Stimulated activated naive CD4-positive, alpha-beta T cell (primary cell): ENCODE measurements at regions not wholly inside any gene's neighbourhood (a gene's known extent, or its start where the extent isn't known, plus 50 kb on each side); places are given as distances from the start of the nearest gene placed in this dataset.

Source experiments
- DNase-seq, 6 experiments: peaks; one replicate each; lab custom pipeline; 2025; lab: John Stamatoyannopoulos, UW

DNA sequence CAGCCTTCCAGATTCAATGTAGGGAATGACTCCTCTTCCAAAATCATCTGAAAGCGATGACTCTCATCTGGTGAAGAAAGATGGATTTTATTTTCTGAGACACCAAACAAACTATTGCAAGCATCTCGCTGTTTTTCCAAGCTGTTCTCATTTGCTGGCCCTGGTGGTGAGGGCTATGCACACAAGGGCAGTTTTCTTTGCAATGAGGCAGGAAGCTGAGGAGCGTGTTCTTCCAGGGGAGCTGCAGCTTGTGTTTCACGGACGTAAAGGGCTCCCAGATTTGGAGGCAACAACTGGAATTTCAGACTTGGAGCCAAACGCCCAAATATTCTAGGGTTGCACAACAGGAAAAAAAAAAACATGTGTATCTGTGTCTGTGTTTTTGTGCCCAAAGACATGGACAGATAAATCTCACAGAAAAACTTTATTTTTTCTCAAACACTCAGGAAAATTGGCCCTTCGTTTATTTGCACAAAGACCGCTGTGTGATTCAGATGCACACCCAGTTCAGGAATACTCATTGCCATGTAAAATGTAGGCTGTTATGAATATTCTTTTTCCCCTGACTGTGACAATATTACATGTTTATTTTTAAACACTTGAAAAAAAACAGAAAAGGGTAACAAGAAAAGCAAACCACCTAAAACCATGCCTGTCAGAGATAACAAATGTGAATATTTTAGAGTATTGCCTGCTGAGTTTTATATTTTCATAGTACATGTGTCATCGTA is 151.3 kb downstream of the GAS1 start:
- no peak for DNase-seq

DNA sequence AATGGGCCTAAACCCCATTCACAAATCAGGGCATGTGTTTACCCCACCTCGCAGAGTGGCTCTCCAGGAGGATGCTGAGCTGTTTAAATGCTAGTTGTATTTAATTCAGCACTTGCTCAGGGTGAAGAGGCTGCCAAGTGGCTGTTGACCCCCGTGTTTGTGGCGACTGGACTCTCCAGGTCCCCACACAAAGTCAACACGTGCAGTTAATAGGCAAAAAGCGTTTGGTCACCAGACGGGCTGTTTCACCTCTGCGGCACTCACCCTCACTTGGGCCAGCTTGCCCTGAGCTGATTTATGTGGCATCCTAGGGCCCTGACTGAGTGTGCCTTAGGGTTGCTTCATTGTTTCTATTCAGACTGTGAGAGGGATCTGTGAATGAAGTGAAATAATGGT is 152.3 kb downstream of the GAS1 start:
- DNase-seq = no peak

DNA sequence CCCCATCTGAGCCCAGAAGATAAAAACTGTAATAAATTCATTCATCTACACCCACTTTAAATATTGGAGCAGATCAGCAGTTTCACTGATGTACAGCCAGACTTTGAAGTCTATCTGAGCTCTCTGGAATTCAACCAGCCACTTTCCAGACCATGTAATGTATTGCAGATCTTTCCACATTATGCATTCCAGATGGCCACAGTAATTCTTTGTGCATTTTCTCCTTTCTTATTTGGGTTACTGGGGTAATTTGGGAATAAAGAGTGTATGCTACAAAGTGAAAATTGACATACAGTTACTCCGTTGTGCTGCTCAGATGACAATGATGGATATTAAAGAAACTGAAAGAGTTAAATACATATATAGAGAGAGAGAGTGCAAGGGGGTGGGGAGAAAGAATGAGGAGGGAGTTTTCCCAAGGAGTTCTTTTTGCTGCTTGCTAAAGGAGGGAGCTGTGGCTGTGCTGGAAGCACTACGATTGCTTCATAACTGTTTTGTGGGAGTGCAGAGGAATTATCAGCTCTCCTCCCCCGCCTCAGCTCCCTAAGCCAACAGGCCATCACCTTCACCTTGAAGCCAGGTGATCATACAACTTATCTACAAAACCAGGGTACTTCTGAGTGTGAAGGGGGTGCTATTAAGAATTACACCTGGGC is 152.8 kb downstream of the GAS1 start:
- no peak for DNase-seq

DNA sequence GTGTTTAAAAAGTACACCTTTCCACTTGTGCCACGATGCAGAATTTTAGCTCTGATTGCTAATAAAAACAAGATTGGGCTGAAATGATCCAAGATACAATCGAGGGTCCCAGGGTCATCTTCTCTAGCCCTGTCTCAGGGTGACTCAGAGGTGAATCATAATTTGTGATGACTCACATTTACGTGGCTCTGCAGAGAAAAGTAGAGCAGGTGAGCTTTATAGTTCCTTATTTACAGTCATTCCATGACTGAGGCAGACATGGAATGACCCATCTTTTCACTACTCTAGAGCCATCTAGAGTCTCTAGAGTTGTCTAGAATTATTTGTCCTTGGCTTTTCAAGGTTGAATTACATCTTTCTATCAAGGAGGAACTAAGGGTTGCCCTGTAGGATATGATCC is 155.2 kb downstream of the GAS1 start:
- no peak for DNase-seq

DNA sequence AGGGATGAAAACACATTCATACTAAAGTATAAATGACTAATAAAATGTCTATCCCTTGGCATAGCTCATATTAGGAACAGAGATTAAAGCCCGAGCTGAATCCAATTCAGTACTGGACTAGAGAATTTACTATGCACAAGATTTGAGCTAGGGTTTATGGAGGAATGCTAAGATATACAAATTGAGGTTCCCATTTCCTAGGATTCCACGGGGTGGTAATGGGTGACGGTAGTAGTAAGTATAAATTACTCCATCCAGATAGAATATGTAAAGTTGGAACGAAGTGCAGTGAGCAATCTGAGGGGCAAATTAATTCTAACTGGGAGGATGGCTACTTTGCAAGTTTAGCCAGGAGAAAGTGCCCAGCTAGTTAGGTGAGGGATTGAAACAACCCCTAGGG is 156.5 kb downstream of the GAS1 start:
- DNase-seq = no peak

DNA sequence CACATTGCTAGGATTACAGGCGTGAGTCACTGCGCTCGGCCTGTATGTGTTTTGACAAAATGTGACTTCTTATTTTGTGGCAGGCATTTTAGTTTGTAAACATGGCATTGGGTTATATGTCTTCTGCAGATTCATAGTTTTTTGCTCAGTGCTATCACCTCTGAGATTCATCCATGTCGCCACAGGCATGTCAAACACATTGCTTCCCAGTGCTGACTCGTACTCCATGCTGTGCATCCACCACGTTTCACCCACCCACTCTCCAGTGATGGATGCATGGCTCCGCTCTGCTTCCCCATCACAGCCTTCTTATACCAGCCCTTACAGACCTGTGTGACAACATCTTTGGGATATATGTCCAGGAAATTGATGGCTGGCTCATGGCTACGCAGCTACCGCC is 158.8 kb downstream of the GAS1 start:
- no peak for DNase-seq

DNA sequence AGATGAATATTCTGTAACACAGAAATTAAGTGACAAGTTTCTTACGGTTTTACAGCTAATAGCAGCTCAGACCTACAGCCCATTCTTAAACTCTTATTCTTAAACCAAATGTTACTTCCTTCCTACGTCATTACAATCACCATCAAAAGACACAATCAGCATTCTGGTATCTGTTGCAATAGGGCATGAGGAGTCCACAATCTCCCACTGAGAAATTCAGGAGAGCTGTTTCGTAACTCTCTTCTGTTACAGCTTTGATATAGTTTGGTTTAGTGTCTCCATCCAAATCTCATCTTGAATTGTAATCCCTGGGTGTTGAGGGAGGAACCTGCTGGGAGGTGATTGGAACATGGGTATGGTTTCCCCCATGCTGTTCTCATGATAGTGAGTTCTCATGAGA is 163.4 kb downstream of the GAS1 start:
- no peak for DNase-seq

DNA sequence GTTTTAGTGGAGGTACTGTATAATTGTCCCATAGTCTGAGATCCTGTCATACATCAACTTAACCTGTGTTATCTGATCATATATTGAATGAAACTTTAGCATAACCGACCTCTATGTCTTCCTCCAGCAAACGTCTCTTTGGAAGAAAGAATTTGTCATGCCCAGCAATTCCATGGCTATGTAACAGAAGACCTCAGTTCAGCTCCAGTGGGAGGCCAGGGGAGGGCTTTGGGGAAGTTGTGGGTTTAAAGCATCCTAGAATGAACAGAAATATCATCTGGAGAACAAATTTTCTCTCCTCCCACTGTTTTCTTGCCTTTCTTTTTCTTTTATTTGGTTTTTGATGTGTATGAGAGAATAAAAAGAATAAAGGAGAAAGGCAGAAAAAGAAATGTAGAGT is 164.5 kb downstream of the GAS1 start:
- DNase-seq = no peak

DNA sequence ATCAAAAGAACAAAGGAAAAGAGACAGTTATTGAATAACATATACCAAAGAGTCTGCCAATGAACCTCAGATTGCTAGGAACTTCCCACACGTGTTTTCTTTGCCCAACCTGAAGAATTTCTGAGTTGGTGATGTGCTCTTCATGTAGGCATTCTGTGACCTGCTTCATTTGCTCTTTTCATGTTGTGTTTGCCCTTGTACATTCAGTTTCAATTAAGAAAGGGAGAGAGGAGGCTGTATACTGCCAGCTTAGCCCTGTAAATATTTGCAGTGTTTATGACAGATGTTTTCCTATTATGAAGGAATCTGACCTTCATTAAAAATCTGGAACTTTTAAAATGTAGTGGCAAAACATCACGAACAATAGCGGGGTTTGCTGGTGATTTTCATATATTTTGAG is 168.5 kb downstream of the GAS1 start:
- DNase-seq = no peak

DNA sequence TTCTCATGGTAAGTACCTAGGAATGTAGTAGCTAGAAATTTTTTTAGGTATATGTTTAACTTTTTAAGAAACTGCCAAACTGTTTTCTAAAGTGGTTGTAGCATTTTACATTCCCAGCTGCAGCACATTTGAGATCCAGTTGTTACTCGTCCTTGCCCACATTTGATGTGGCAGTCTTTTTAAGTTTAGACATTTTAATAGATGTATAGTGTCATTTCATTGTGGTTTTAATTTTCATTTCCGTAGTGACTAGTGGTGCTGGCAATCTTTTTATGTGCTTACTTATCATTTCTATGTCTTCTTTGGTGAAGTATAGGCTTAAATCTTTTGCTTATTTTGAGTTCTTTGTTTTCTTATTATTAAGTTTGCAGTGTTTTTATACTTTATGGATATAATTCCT is 171.6 kb downstream of the GAS1 start:
- DNase-seq = no peak

DNA sequence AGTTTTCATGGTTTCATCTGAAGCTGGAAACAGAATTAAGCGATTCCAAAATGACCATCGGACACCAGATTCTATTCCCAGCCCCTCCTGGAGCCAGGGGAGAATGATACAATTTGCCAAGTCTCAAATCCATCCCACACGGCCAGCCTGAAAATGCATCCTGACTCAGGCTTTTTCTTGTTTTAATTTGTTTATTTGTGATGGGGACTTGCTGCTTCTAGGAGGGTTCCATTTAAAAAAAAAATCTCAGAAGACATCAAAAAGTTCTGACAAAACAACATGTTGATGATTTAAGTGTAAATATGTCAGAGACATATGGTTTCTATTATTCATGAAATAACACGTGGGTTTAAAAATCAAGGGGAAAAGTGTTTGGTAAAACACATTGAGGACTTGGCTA is 173.2 kb downstream of the GAS1 start:
- DNase-seq = no peak

DNA sequence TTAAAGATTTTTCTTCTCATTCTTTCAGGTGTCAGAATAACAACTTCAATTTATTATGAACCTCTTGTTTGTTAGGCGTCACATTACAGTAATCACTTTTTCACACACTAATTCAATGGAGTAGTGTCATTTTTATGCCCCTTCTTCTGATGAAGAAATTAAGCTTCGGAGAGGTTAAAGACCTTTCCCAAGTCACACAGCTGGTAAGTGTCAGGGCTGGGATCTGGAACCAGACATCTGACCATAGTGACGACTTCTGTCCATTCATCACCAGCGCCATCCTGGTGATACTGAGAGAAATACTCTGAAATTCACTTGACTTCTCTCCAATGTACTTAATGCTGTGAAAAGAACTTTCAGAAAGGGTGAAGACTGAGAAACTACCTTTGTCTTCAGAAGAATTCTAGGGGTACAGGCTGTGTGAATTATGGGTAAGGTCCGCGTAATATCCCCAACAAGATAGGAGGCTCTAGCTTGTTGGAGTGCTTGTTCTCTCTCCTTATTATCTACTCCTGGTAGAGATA is 173.8 kb downstream of the GAS1 start:
- no peak for DNase-seq

DNA sequence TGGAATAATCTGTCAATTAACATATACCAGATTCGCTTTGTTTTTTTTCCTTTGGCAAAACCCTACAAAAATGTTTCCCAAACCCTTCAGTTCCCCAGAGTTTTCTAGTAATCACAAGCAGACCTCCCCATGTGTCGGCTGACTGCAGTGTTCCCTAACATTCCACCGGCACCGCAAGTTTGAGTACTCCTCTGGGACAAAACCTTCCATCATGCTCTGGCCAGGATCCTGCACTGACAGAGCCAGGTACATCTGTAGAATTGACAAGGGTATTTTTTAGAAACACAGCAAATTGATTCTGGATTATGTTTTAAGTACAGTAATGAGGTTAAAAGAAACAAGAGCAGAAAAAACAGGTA is 174.7 kb downstream of the GAS1 start:
- DNase-seq = no peak

DNA sequence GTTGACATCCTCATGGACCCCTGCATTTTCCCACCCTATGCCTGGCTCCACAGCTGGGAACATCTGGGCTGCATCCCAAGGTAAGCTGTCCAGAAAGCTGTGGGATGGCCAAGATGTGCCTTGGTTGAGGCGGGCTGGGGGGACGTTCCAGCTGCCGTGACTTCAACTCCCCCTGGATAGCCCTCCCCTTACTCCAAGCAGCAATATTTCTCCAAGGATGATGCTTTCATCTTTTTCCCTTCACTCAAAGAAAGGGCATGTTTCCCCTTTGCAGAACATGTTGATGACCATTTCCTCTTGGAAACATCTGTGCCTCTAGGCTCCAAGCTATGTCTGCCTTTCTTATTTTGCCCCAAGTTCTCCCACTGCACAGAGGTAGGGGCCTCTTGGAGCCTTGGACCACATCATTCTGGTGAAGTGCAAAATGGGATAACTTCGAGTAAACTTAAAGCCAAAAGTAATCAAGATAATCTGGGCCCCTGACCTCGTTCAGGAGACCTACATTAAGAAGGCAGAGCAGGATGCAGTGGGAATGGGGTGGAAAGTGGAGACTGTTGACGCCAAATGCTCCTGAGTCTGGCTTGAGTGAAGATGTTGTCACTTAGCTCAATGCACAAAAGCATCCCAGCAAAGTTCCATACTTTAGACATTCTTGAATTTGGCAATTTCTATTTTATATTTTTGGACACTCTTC is 175.2 kb downstream of the GAS1 start:
- DNase-seq = no peak

DNA sequence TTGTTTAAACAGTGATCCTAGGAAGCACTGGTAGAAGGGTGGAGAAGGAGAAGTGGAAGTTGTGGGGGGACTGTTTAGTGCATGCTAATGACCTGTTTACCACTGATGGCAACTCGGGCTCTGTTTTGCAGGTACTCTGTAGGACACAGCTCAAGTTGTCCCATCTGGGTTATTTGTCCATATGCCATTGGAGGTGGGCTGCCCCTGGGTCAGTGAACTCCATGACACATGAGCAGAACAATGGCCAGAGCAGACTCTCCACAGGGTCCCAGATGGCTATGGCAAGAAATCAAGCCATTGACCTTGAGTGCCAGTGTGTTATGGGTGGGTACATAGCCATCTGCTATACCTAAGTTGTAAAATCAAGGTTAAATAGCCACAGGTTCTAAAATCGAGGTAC is 175.9 kb downstream of the GAS1 start:
- DNase-seq = no peak

DNA sequence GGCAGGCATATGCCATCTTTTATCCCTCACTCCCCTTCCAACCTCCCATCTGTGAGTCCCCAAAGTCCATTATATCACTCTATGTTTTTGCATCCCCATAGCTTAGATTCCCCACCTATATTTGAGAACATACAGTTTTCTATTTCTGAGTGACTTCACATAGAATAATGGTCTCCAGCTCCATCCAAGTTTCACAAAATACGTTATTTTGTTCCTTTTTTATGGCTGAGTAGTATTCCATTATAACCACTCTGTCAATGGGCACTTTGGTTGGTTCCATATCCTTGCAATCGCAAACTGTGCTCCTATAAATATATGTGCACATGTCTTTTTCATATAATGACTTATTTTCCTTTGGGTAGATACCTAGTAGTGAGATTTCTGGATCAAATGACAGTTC is 178.6 kb downstream of the GAS1 start:
- no peak for DNase-seq

DNA sequence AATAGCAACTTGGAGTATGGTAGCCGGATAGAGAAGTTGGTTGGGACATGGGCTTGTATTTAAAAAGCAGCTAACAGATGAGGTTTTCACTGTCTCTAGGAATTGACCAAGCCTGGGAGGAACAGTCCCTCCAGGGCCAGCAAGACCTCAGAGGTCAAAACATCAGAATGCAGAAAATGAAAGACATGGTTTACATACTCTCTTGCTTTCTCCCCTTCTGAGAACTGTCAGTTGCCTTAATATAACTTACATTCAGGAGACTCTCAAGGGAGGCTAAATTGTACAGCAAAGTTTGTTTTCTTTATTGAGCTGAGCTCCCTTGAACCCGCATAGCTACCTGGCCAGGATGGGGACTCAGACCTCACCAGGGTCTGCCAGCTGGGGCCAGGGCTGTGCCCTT is 179.3 kb downstream of the GAS1 start:
- DNase-seq = no peak

DNA sequence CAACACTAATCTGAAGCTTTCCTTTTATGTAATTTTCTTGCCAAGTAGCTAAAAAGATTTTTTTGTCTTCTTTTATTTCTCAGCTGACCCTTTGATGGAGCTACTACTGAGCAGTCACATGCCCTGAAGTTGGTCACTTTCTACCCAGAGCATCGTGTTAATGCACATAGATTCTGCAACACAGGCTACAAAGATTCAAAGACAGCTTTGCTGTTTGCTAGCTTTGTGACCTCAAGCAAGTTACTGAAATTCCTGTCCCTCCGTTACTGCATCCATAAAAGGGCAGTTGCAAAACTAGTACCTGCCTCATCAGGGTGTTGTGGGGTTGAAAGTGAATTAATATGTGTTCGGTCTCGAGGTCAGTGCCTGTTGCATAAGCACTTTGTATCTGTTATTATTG is 179.9 kb downstream of the GAS1 start:
- DNase-seq = no peak

DNA sequence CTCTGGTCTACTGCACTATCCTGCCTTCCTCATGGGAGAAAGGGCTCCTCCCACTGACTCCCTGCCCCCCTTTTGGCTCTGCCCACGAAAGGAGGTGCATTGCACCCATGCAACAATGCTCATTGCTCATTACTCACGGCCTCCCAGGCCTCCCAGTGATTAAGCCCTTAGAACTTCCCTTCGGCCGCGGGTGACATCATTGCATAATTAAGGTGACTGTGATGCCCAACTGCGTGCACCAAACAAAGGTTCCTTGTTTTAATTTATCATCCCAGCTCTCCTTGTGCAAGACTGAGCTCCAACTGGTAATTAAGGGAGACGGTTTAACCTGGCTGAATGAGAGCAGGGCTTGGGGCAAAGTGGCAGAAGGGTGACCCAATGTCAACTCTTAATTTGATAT is 180.4 kb downstream of the GAS1 start:
- DNase-seq = no peak

DNA sequence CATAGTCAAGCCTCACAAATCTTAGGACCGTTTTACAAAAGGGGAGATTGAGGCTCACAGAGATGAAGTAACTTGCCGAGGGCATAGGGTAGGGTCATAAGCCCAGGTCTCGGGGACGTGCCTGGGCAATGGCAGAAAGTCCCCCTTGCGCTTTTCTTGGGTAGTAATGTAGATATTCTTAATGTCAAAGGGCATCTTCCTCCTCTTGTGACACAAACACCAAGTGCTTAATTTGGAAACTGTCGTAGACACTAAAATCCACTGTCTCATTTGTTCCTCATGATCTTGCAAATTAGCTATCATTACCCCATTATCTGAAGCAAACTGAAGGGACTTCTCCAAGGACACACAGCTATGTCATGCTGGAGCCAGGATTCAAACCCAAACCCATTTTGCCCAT is 180.8 kb downstream of the GAS1 start:
- no peak for DNase-seq

DNA sequence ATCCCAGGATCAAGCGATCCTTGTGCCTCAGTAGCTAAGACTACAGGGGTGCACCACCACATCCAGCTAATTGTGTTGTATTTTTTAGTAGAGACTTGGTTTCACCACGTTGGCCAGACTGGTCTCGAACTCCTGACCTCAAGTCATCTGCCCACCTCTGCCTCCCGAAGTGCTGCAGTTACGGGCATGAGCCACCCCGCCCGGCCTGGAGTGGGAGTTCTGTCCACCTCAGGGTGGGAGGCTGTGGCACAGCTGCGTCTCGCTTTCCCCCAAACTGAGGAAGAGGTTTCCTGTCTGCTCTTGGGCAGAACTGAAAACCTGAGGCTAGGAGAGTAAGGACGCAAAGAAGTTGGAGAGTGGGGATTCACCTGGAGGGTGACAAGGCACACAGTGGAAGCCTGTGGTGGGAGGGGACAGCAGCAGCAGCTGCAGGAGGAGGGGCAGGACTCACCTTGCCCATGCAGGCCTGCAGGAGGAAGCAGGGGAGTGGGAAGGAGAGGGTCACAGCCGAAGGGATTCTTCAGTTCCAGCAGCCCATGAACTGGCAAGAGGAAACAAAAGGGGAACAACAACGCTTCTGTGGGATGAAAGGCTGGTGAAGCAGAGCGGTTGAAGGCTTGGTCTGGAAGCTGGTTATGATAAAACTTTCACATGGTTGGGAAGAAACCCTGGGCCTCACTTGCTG is 181.4 kb downstream of the GAS1 start:
- no peak for DNase-seq

DNA sequence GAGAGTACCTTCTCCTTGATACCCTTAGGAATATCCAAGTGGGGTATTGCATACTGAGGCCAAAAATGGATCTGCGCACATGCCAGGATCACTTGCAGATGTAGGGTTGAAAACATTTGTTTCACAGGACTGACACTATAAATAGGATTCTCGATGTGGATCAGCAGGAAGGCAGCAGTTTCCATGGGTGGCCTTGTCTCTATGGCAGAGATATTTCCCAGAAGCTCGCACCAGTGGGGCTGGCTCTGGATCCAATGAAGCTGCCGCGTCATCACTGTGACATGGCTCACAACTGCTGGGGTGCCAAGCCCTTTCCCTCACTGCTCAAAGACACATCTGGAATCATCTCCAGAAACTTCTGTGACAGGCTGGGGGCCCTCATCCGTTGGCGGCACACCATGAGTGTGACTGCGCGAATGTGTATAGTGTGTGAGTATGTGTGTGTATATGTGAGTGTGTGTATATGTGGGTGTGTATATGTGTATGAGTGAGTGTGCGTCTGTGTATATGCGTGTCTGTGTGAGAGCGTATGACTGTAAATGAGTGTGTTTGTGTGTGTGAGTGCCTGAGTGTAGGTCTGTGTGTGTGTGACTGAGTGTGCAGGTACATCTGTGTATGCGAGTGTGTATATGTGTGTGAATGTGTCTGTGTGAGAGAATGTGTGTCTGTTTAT is 182.5 kb downstream of the GAS1 start:
- DNase-seq = no peak
